Fibroblast of peridontal ligament (primary cell): ENCODE measurements at regions not wholly inside any gene's neighbourhood (a gene's known extent, or its start where the extent isn't known, plus 50 kb on each side); places are given as distances from the start of the nearest gene placed in this dataset.
"Not testable (repeated sequence)": the region's sequence is repeated elsewhere in the genome, so short reads cannot be mapped to it uniquely, and the experiment has no call there.

Experiments used
- DNase-seq: peaks from one replicate; pipeline ENCODE4 v3.0.0-alpha.2; 2010; ENCODE audit errors: extremely low read depth

DNA sequence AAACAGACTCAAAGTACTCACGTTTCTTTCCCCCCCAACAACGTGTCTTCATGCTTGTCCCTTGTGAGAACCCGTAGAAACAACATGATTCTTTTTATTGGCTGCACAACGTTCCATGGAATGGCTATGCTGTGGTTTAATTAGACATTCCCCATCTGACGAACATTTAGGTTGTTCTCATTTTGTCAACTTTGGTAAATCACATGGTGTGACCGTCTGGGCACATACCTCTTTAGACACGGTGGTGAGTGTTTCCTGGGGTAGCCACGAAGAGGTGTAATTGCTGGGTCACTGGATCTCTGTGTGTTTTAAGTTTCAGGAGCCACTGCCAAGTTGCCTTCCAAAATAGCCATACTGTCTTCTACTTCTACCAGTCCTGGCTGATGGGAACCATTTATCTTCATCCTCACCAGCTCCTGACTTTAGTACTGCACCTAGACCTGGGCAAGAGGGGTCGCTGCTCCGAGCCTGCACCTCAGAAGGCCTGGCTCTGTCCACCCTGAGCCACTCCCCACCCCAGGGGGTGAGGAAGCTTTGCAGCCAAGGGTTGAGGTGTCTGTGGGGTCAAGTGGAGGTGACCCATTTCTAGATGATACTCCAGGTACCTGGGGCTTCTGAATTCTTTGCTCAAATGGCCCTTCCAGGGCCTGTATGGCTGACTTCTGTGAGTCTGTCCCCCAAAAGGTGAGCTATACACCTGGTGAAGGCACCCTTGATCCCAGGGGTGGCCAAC, 84.7 kb downstream of the IRX5 start:
- DNase-seq = no peak

- no peak for DNase-seq
Observed at GRCh38 chr16:55016515-55016914, 85.8 kb downstream of the IRX5 start.

DNA sequence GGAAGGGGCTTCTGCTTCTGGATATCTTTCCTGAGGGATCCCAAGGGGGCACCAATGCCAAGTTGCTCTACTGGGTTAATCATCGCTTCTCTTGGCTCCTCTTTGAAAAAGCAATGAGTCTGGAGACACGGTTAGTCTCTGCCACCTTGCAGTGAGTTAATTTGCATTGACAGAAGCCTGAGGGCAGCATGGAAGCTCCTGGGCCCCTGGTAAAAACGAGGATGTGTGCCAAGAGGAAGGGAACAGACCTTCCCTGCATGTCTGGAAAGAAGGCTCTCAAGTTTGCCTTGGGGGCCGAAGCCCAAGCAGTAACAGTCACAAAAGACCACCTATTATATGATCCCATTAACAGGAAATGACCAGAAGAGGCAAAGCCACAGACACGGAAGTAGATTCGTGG, 86.7 kb downstream of the IRX5 start:
- no peak for DNase-seq

DNA sequence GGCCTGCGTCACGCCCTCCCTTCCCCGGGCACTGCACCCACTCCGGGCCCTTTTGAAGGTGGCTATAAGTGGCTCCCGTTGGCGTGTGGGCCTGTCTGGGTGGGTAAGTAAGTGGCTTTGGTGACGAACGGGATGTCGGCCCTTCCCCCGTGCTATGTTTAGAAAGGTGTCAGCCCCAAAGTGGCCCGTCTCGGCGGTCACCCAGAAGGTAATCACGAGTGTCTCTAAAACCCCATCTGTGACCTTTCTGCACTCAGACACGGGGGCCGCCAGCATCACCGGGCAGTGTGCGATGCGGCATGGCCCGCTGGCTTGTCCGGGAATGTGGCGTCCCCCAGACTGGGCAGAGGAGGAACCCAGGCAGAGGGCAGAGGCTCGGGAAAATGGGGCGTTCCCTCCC, 88.2 kb downstream of the IRX5 start:
- DNase-seq = no peak

DNA sequence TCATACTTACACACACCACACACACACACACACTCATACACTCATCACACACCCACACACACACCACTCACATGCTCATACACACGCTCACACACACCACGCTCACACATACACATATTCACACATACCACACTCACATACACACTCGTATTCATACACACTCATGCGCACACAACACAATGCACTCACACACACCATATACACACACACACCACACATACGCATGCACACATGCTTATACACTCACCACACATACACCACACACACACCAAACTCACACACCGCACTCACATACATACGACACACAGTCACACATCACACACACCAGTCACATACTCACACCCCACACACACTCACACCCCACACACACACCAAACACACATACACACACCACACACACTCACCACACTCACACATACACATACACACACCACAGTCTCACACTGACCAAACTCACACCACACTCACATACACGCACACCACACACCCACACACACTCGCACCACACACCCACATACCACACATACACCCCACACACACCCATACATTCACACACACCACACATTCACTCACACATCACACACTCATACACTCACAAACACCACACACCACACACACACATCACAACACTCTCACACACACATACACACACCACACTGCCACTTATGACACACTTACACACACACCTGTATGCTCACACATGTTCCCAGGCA, 88.9 kb downstream of the IRX5 start:
- DNase-seq = no peak

GRCh38 chr16:55021595-55022475, 91.2 kb downstream of the IRX5 start:
- DNase-seq = peak; percentile 76

DNA sequence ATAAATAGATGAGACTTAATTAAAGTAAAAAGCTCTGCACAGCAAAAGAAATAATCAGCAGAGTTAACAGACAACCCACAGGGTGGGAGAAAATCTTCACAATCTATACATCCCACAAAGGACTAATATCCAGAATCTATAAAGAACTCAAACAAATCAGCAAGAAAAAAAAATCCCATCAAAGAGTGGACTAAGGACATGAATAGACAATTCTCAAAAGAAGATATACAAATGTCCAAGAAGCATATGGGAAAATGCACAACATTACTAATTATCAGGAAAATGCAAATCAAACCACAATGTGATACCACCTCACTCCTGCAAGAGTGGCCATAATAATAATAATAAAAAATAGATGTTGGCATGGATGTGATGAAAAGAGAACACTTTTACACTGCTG, 96.6 kb downstream of the IRX5 start:
- DNase-seq = not testable (repeated sequence)

DNA sequence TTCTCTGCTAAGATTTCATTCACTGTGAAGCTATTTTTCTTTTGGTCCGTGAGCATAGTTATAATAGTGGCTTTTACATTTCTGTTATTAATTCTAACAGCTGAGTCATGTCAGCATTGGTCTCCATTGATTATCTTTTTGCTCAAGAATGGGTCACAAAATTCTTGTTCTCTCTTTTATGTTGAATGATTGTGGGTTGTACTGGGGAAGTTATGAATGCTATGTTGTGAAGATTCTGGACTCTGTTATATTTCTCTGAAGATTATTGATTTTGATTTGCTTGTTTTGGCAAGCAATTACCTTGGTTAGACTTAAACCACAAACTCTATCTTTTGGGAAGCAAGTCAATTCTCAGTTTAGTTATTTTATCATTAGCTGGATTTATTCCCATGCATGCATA, 98.8 kb downstream of the IRX5 start:
- peak; percentile 70 for DNase-seq

DNA sequence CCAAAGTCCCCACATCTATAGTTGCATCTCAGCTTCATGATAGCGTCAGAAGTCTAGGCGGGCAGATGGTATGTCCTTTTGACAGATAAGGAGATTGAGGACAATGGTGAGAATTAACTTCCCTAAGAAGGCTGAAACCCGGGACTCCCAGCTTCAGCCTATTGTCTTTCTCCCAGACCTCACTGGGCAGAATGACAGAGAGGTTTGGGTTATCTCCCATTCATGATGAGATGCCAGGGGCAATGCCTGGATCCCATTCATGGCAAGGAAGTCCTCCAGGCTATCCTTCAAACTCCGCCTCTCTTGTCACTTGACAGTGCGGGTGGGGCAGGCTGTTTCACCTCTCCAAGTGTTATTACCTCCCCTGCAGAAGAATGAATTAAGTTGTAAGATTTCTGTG, 100.3 kb downstream of the IRX5 start:
- DNase-seq = no peak

DNA sequence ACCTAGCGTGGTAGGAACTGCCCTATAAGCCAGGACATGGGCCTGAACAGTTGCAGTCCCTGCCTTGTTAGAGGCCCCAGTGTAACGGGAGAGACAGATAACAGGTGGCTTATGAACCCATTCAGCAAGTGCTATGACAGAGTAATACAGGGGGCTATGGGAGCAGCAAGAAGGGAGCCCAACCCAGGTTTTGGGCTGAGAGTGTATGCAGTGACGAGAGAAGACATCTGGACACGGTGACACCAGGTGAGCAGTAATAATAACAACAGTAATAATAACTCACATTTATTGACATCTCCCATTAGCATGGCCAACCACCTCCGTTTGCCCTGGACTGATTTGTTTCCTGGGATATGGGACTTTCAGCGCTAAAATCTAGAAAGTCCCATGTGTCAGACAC, 100.8 kb downstream of the IRX5 start:
- no peak for DNase-seq

GRCh38 chr16:55033225-55034156, 102.8 kb downstream of the IRX5 start:
- DNase-seq = no peak

DNA sequence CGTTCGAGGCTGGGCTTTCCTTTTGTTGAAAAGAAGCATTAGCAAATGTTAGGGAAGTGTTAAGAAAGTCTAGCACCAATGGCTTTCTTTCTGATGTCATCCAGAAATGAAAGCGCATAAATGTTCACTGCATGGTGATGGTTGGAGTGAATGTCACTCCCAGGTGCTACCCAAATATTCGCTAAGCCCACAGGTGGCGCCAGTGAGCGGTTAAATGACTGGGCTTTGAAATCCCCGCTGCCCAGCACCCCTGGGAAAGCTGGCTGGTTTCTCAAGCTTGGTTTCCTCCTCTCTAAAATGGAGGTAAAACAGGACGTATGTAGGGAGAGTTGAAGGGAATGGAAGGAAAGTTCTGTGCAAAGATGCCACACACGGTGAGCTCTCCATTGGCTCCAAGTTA, 104.4 kb downstream of the IRX5 start:
- peak; percentile 30 for DNase-seq

GRCh38 chr16:55035956-55036355, 105.3 kb downstream of the IRX5 start:
- peak; percentile 96 for DNase-seq

DNA sequence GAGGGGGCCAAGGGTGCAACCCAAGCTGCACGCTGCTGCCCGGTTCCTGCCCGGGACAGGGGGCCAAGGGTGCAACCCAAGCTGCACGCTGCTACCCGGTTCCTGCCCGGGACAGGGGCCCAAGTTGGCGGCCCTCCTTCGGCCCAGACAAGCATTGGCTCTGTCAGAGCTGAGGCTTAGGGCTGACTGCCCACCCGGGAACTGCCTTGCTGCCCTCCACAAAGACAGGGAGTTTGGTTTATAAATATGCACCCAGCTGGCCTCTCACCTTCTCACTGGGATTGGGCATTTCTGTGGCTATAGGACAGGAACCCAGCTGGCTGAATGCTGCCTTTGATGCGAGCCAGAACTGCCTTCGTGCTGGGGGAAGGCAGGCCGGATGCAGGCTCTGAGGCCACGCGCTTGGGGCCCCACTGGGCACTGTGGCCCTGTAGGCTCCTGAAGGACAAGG, 105.7 kb downstream of the IRX5 start:
- no peak for DNase-seq

DNA sequence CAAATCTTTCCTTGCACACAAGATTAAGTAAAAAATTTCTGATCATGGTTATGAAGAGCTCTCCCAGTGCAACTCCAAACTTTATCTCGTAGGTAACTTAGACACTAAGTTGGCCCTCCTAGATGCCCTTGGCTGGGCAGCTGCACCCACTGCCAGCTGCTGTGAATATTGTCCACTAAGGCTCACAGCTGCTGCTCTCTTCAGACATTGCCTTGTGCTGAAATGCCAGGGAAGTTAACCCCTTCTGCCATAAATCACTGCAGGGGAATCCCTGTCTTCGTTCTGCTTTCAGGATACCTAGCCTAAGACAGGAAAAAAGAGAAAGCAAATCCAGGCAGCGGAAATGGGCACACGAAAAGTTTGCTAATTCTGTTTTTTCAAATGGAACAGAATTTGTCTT, 106.4 kb downstream of the IRX5 start:
- no peak for DNase-seq

GRCh38 chr16:55037966-55038365, 107.3 kb downstream of the IRX5 start:
- no peak for DNase-seq

- no peak for DNase-seq
Observed at GRCh38 chr16:55039042-55039441, 108.4 kb downstream of the IRX5 start.

DNA sequence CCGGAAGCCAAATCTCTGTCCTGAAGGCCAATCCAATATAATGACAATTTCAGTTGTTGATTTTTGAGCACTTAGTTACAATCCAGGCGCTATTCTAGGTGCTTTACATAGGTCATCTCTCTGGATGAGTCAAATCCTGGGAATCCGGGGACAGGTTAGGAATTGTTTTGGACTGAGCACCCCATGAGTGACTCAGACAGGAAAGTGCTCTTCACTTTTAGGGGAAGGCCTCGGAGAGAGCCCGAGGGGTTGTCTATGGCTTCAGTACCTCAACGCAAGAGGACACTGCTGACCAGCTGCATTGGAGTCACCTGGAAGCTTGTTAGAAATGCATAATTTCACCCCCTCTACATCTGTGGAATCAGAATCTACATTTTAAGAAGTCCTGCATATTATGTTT, 108.8 kb downstream of the IRX5 start:
- DNase-seq = no peak

- no peak for DNase-seq
Observed at GRCh38 chr16:55039931-55040330, 109.3 kb downstream of the IRX5 start.

- no peak for DNase-seq
Observed at GRCh38 chr16:55040366-55041086, 109.9 kb downstream of the IRX5 start.
